NCI-H460 (cell line): ENCODE measurements at regions not wholly inside any gene's neighbourhood (a gene's known extent, or its start where the extent isn't known, plus 50 kb on each side); places are given as distances from the start of the nearest gene placed in this dataset.
"Not testable (repeated sequence)": the region's sequence is repeated elsewhere in the genome, so short reads cannot be mapped to it uniquely, and the experiment has no call there.

Source experiments
- DNase-seq: peaks from one replicate; pipeline ENCODE4 v3.0.0-alpha.2; 2016; ENCODE audit warnings: low read depth; ENCODE audit errors: extremely low read depth

DNA sequence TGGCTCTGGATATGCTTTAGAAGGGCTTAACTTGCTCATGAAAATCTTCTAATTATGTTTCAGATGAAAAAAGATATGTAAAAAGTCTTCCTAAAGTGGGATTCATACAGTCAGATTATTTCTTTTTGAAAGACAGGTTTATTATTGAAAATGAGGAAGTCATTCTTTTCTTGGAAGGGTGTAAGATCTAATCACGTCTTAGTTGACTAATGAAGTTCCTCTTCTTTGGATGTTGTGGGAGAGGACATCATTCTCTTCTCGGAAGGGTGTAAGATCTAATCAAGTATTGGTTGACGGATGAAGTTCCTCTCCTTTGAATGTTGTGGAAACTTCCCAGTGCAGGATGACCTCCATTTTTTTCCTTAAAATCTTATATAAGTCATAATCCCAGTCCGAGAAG lies 74.9 kb downstream of the ALG10 start:
- no peak for DNase-seq

DNA sequence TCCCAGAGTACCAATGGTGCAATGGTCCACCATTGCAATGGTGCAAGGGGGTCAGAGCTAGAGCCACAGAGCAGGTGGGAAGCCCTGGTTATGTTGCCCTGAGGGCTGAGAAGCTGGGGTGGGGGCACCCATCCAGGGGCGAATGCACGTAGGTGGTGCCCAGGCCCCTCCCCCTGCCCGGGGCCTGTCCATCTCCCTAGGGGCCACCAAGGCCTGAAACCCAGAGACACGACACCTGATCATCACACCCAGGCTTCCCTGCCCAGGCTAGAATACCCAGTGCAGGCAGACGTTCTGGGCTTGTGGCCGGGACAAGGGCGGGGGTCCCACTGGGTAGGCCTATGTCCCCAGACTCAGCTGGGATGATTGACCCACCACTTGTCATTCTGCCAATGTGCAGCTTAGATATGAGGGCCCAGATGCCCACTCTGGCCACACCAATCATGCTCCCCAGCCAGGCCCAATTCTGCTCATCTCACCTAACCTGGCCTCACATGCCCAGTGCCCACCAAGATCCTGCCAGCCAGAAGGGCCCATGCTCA lies 83.2 kb downstream of the ALG10 start:
- DNase-seq: no peak

GRCh38 chr12:34106172-34106571 lies 83.9 kb downstream of the ALG10 start:
- no peak for DNase-seq

- DNase-seq: no peak
These were observed 84.7 kb downstream of the ALG10 start for GRCh38 chr12:34107016-34107415.

DNA sequence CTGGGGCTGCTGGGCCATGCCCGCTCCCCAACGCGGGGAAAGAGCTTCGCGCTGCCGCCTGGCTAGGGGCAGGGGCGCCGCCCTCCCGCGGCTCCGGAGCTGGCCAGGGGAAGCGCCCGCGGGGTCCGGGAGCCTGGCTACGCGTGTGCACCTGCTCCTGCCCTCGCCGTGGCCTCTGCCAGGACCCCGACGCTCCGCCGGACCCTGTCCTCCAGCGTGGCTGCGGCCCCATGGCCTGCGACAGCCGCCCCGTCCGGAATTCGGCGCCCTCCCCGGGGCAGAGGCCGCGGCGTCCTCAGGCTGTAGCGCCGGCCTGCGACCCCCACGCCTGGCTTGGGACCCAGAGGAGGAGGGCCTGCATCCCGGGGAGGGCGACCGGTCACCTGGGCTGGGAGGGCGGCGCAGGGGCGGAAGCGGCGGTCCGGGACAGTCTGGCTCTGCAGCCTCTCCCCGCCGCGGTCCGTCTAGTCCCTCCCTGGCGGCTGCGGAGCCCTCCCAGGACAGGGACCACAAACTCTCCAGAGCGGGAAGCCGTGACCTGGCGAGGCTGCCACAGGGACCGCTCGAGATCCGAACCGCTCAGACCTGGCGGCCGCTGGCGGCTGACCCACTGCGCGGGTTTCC lies 85.6 kb downstream of the ALG10 start:
- no peak for DNase-seq

- no peak for DNase-seq
These were observed 86.1 kb downstream of the ALG10 start for GRCh38 chr12:34108405-34108803.

GRCh38 chr12:34108967-34109366 lies 86.7 kb downstream of the ALG10 start:
- DNase-seq: no peak

- no peak for DNase-seq
These were observed 87.1 kb downstream of the ALG10 start for GRCh38 chr12:34109390-34109789.

GRCh38 chr12:34109909-34110531 lies 87.7 kb downstream of the ALG10 start:
- not testable (repeated sequence) for DNase-seq

DNA sequence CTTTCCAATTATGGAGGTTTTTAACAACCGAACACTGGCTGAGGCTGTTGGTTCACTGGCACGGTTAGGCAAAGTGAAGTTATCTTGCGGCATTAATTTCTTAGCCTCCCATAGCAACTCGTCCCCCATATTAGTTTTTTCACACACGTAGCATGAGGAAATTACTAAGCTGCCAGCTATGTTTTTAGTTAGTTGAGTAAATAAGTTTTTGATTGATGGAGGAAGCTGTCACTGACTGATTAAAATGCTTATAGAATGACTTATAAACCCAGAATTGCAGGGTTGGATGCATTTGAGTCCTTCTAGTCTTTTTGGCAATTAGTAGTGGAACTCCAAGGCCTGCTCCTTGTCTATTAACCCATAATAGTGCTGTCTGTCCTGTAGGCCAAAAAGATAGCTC lies 97.1 kb downstream of the ALG10 start:
- no peak for DNase-seq

GRCh38 chr12:34121360-34121759 lies 99.1 kb downstream of the ALG10 start:
- no peak for DNase-seq

DNA sequence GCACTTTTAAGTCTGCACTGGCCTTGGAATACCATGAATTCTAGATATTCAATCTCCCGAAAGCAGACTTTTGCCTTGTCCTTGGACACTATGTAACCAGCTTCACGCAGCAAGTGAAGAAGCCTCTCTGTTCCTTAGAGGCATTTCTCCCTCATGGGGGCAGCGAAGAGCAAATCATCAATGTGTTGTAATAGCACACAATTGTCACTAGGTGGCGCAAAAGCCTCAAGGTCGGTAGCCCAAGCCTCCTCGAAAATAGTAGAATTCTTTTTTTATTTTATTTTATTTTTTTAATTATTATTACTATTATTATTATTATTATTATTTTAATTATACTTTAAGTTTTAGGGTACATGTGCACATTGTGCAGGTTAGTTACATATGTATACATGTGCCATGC lies 100.8 kb downstream of the ALG10 start:
- peak; percentile 26 for DNase-seq

DNA sequence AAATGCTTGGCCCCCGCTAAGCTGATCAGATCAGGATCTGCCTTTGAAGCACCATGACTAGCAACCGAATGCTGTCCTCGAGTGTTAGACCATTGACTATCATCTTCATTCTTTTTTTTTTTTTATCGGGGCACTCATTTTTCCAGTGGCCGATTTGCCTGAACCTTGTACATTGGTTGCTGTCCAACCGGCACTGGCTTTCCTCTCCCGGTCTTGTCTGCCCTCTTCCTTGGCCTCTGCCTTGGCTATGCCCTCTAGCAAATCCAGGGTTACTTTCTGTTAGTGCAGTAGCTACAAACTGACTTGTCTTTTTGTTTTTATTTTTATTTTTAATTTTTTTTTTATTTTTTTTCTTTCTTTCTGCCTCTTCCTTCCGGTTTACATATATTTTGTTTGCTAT lies 102.3 kb downstream of the ALG10 start:
- no peak for DNase-seq

DNA sequence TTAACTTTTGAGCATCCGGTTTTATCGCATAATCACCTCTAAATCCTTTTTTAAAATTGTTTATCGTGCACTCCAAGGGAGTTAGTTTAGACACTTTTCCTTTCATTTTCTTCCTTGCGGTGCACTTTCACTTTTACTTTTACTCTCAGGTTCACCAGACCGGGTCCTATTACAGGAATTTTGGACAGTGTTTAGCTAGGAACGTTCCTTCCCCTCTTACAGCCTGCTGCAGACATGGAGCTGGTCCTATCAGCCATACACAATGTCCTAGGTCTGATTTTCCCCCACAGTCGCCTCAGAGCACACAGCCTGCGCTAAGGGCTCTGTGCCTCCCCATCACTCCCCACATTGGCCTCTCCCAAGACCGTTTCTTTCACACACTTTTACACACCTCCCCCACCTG lies 103.9 kb downstream of the ALG10 start:
- no peak for DNase-seq

DNA sequence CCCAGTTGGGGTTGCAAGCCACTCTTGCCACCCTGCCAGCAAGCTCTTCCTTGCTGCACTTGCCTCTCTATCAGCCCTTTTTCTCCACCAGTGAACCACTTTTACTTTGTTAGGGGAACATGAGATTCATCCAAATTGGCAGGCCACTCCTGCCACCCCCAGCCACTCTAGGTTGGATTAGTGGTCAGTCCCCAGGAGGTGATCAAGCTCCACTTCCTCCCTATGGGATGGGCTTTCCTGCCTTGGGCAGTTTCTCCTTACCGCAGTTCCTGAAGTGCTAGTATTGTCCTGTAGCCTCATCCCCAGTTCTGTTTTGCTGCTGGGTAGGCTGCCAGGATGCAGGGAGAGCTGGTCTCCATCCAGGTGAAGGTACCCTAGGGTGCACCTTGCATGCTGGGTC lies 104.5 kb downstream of the ALG10 start:
- DNase-seq: no peak

GRCh38 chr12:34127379-34127778 lies 105.1 kb downstream of the ALG10 start:
- DNase-seq: not testable (repeated sequence)

- DNase-seq: no peak
These were observed 120.1 kb downstream of the ALG10 start for GRCh38 chr12:34142430-34142829.

GRCh38 chr12:34151019-34151418 lies 128.7 kb downstream of the ALG10 start:
- no peak for DNase-seq

- DNase-seq: no peak
These were observed 141.1 kb downstream of the ALG10 start for GRCh38 chr12:34163443-34163842.

GRCh38 chr12:34166427-34167060 lies 144.2 kb downstream of the ALG10 start:
- no peak for DNase-seq

DNA sequence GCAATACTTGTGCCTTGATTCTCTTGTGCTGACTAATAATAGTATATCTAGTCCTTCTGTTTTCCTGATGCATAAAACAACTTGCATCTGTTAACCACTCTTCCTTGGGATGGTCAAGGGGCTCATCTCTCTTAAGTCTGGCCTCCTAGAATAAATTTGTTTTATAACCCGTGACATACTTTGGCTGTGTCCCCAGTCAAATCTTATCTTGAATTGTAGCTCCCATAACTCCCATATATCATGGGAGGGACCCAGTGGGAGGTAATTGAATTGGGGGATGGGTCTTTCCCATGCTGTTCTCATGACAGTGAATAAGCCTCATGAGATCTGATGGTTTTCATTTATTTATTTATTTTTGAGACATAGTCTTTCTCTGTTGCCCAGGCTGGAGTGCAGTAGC lies 146.2 kb downstream of the ALG10 start:
- DNase-seq: not testable (repeated sequence)

GRCh38 chr12:34186492-34186891 lies 164.2 kb downstream of the ALG10 start:
- no peak for DNase-seq
